ENCODE measurements at regions not wholly inside any gene's neighbourhood (a gene's known extent, or its start where the extent isn't known, plus 50 kb on each side); places are given as distances from the start of the nearest gene placed in this dataset.

- H4K8ac ChIP-seq (ENCODE audit: low read depth, low read length) = no peak overlapping the region
These were observed 139.5 kb downstream of the PLCE1 start for GRCh38 chr10:94133239-94133638.

GRCh38 chr10:94137747-94138146 lies 144.0 kb downstream of the PLCE1 start:
- Histone ChIP-seq H3K4me1 (ENCODE audit: control insufficient read depth in 1 of 2, insufficient read depth in 2 of 2, low read length in 2 of 2) (no peaks in the 10 kb centered on the region), H4K12ac (ENCODE audit: low read depth, low read length) (no peak overlapping the region), H3K4ac (ENCODE audit: low read depth, low read length) (no peak overlapping the region), H4K91ac (ENCODE audit: low read depth, low read length) (no peak overlapping the region), H3K27ac (ENCODE audit: low read depth, low read length) (no peak overlapping the region), H3K79me1 (ENCODE audit: low read length) (no peaks in the 10 kb centered on the region), H4K8ac (ENCODE audit: low read depth, low read length) (no peak overlapping the region), H3K9me3 (ENCODE audit: insufficient read depth, low read depth, low read length) (peaks cover 1% of the 10 kb centered on the region), H3K27me3 (ENCODE audit: insufficient read depth, low read length) (no peaks in the 10 kb centered on the region), H3K18ac (ENCODE audit: low read length) (no peak overlapping the region), H3K4me3 (ENCODE audit: low read depth, low read length) (no peak overlapping the region), H3K4me2 (ENCODE audit: low read length) (no peak overlapping the region), H3K79me2 (ENCODE audit: control insufficient read depth, insufficient read depth, low read length, poor library complexity) (no peaks in the 10 kb centered on the region), H3K9ac (ENCODE audit: low read length) (no peak overlapping the region), H2BK120ac (ENCODE audit: insufficient read depth, low read length, poor library complexity) (no peak overlapping the region), H3K23ac (ENCODE audit: low read length) (no peak overlapping the region), H2AK5ac (ENCODE audit: low read length) (no peak overlapping the region), H2BK5ac (ENCODE audit: low read depth, low read length, poor library complexity) (no peak overlapping the region), H3K14ac (ENCODE audit: low read length) (no peak overlapping the region), H2BK12ac (ENCODE audit: low read length) (no peak overlapping the region), H2AFZ (ENCODE audit: insufficient read depth, low read length, poor library complexity) (no peak overlapping the region), H3K36me3 (ENCODE audit: control insufficient read depth in 1 of 2, insufficient read depth in 2 of 2, low read length in 2 of 2) (no peaks in the 10 kb centered on the region)
- DNase-seq = no peak
- WGBS (ENCODE audit: extremely low coverage, insufficient coverage, insufficient read length) = no CpG with 5 or more reads among the region's 2 CpGs

More at GRCh38 chr10:94133239-94133638, 139.5 kb downstream of the PLCE1 start:
- Histone ChIP-seq H4K91ac (ENCODE audit: low read depth, low read length) (no peak overlapping the region), H2AFZ (ENCODE audit: insufficient read depth, low read length, poor library complexity) (no peak overlapping the region), H3K27ac (ENCODE audit: low read depth, low read length) (no peak overlapping the region), H3K4me2 (ENCODE audit: low read length) (no peak overlapping the region), H3K79me1 (ENCODE audit: low read length) (no peaks in the 10 kb centered on the region), H3K18ac (ENCODE audit: low read length) (no peak overlapping the region), H3K23ac (ENCODE audit: low read length) (no peak overlapping the region), H2BK5ac (ENCODE audit: low read depth, low read length, poor library complexity) (no peak overlapping the region), H3K27me3 (ENCODE audit: insufficient read depth, low read length) (no peaks in the 10 kb centered on the region), H3K4me1 (ENCODE audit: control insufficient read depth in 1 of 2, insufficient read depth in 2 of 2, low read length in 2 of 2) (no peaks in the 10 kb centered on the region), H3K9ac (ENCODE audit: low read length) (no peak overlapping the region), H3K36me3 (ENCODE audit: control insufficient read depth in 1 of 2, insufficient read depth in 2 of 2, low read length in 2 of 2) (no peaks in the 10 kb centered on the region), H3K9me3 (ENCODE audit: insufficient read depth, low read depth, low read length) (peaks cover 1% of the 10 kb centered on the region), H4K12ac (ENCODE audit: low read depth, low read length) (no peak overlapping the region), H2BK12ac (ENCODE audit: low read length) (no peak overlapping the region), H3K4me3 (ENCODE audit: low read depth, low read length) (no peak overlapping the region), H2BK120ac (ENCODE audit: insufficient read depth, low read length, poor library complexity) (no peak overlapping the region), H3K4ac (ENCODE audit: low read depth, low read length) (no peak overlapping the region), H3K14ac (ENCODE audit: low read length) (no peak overlapping the region), H2AK5ac (ENCODE audit: low read length) (no peak overlapping the region), H3K79me2 (ENCODE audit: control insufficient read depth, insufficient read depth, low read length, poor library complexity) (no peaks in the 10 kb centered on the region)
- no peak for DNase-seq

GRCh38 chr10:94138391-94138790 lies 144.7 kb downstream of the PLCE1 start:
- H3K36me3 ChIP-seq (ENCODE audit: control insufficient read depth in 1 of 2, insufficient read depth in 2 of 2, low read length in 2 of 2) = no peaks in the 10 kb centered on the region
- no peak overlapping the region for H2AFZ ChIP-seq (ENCODE audit: insufficient read depth, low read length, poor library complexity)
- H4K91ac ChIP-seq (ENCODE audit: low read depth, low read length) = no peak overlapping the region
- H3K9ac ChIP-seq (ENCODE audit: low read length) = no peak overlapping the region
- no peak overlapping the region for H4K8ac ChIP-seq (ENCODE audit: low read depth, low read length)
- H2BK5ac ChIP-seq (ENCODE audit: low read depth, low read length, poor library complexity) = no peak overlapping the region
- H3K79me2 ChIP-seq (ENCODE audit: control insufficient read depth, insufficient read depth, low read length, poor library complexity) = no peaks in the 10 kb centered on the region
- no peaks in the 10 kb centered on the region for H3K27me3 ChIP-seq (ENCODE audit: insufficient read depth, low read length)
- no peak overlapping the region for H2BK12ac ChIP-seq (ENCODE audit: low read length)
- DNase-seq = no peak
- no peak overlapping the region for H2BK120ac ChIP-seq (ENCODE audit: insufficient read depth, low read length, poor library complexity)
- H4K12ac ChIP-seq (ENCODE audit: low read depth, low read length) = no peak overlapping the region
- no peak overlapping the region for H3K27ac ChIP-seq (ENCODE audit: low read depth, low read length)
- WGBS (ENCODE audit: extremely low coverage, insufficient coverage, insufficient read length) = no CpG with 5 or more reads among the region's 2 CpGs
- no peak overlapping the region for H2AK5ac ChIP-seq (ENCODE audit: low read length)
- no peaks in the 10 kb centered on the region for H3K9me3 ChIP-seq (ENCODE audit: insufficient read depth, low read depth, low read length)
- no peak overlapping the region for H3K14ac ChIP-seq (ENCODE audit: low read length)
- peak overlapping the region; percentile 81 for H3K23ac ChIP-seq (ENCODE audit: low read length)
- no peak overlapping the region for H3K18ac ChIP-seq (ENCODE audit: low read length)
- H3K4me3 ChIP-seq (ENCODE audit: low read depth, low read length) = no peak overlapping the region
- no peak overlapping the region for H3K4me2 ChIP-seq (ENCODE audit: low read length)
- H3K4ac ChIP-seq (ENCODE audit: low read depth, low read length) = no peak overlapping the region
- H3K79me1 ChIP-seq (ENCODE audit: low read length) = no peaks in the 10 kb centered on the region
- no peaks in the 10 kb centered on the region for H3K4me1 ChIP-seq (ENCODE audit: control insufficient read depth in 1 of 2, insufficient read depth in 2 of 2, low read length in 2 of 2)

- Histone ChIP-seq H3K4ac (ENCODE audit: low read depth, low read length) (no peak overlapping the region), H3K18ac (ENCODE audit: low read length) (no peak overlapping the region), H3K4me2 (ENCODE audit: low read length) (no peak overlapping the region), H4K12ac (ENCODE audit: low read depth, low read length) (no peak overlapping the region), H3K27me3 (ENCODE audit: insufficient read depth, low read length) (no peaks in the 10 kb centered on the region), H2BK12ac (ENCODE audit: low read length) (no peak overlapping the region), H2BK5ac (ENCODE audit: low read depth, low read length, poor library complexity) (no peak overlapping the region), H3K79me1 (ENCODE audit: low read length) (no peaks in the 10 kb centered on the region), H2BK120ac (ENCODE audit: insufficient read depth, low read length, poor library complexity) (no peak overlapping the region), H3K23ac (ENCODE audit: low read length) (no peak overlapping the region), H3K4me1 (ENCODE audit: control insufficient read depth in 1 of 2, insufficient read depth in 2 of 2, low read length in 2 of 2) (no peaks in the 10 kb centered on the region), H2AFZ (ENCODE audit: insufficient read depth, low read length, poor library complexity) (no peak overlapping the region), H3K27ac (ENCODE audit: low read depth, low read length) (no peak overlapping the region), H3K79me2 (ENCODE audit: control insufficient read depth, insufficient read depth, low read length, poor library complexity) (no peaks in the 10 kb centered on the region), H4K91ac (ENCODE audit: low read depth, low read length) (no peak overlapping the region), H3K9me3 (ENCODE audit: insufficient read depth, low read depth, low read length) (peaks cover 2% of the 10 kb centered on the region), H3K36me3 (ENCODE audit: control insufficient read depth in 1 of 2, insufficient read depth in 2 of 2, low read length in 2 of 2) (no peaks in the 10 kb centered on the region), H3K14ac (ENCODE audit: low read length) (no peak overlapping the region), H4K8ac (ENCODE audit: low read depth, low read length) (no peak overlapping the region), H3K9ac (ENCODE audit: low read length) (no peak overlapping the region), H2AK5ac (ENCODE audit: low read length) (no peak overlapping the region), H3K4me3 (ENCODE audit: low read depth, low read length) (no peak overlapping the region)
- no peak for DNase-seq
These were observed 149.5 kb downstream of the PLCE1 start for GRCh38 chr10:94143261-94143660.

GRCh38 chr10:94146313-94146712 lies 152.6 kb downstream of the PLCE1 start:
- H3K4me3 ChIP-seq (ENCODE audit: low read depth, low read length) = no peak overlapping the region
- H3K4me1 ChIP-seq (ENCODE audit: control insufficient read depth in 1 of 2, insufficient read depth in 2 of 2, low read length in 2 of 2) = no peaks in the 10 kb centered on the region
- no peak overlapping the region for H3K18ac ChIP-seq (ENCODE audit: low read length)
- H4K91ac ChIP-seq (ENCODE audit: low read depth, low read length) = no peak overlapping the region
- H3K27me3 ChIP-seq (ENCODE audit: insufficient read depth, low read length) = no peaks in the 10 kb centered on the region
- H3K9me3 ChIP-seq (ENCODE audit: insufficient read depth, low read depth, low read length) = peaks cover 2% of the 10 kb centered on the region
- H2AFZ ChIP-seq (ENCODE audit: insufficient read depth, low read length, poor library complexity) = no peak overlapping the region
- no peak overlapping the region for H2BK12ac ChIP-seq (ENCODE audit: low read length)
- H3K4ac ChIP-seq (ENCODE audit: low read depth, low read length) = no peak overlapping the region
- no peak overlapping the region for H2BK5ac ChIP-seq (ENCODE audit: low read depth, low read length, poor library complexity)
- no peak overlapping the region for H4K8ac ChIP-seq (ENCODE audit: low read depth, low read length)
- DNase-seq = no peak
- H3K79me1 ChIP-seq (ENCODE audit: low read length) = no peaks in the 10 kb centered on the region
- no peak overlapping the region for H3K4me2 ChIP-seq (ENCODE audit: low read length)
- H4K12ac ChIP-seq (ENCODE audit: low read depth, low read length) = no peak overlapping the region
- WGBS (ENCODE audit: extremely low coverage, insufficient coverage, insufficient read length) = no CpG with 5 or more reads among the region's 8 CpGs
- no peak overlapping the region for H3K14ac ChIP-seq (ENCODE audit: low read length)
- H2AK5ac ChIP-seq (ENCODE audit: low read length) = no peak overlapping the region
- H2BK120ac ChIP-seq (ENCODE audit: insufficient read depth, low read length, poor library complexity) = no peak overlapping the region
- H3K9ac ChIP-seq (ENCODE audit: low read length) = no peak overlapping the region
- H3K79me2 ChIP-seq (ENCODE audit: control insufficient read depth, insufficient read depth, low read length, poor library complexity) = no peaks in the 10 kb centered on the region
- no peak overlapping the region for H3K23ac ChIP-seq (ENCODE audit: low read length)
- no peaks in the 10 kb centered on the region for H3K36me3 ChIP-seq (ENCODE audit: control insufficient read depth in 1 of 2, insufficient read depth in 2 of 2, low read length in 2 of 2)
- no peak overlapping the region for H3K27ac ChIP-seq (ENCODE audit: low read depth, low read length)

All from trophoblast cell (in vitro differentiated cells and primary cell).